ENCODE measurements at regions not wholly inside any gene's neighbourhood (a gene's known extent, or its start where the extent isn't known, plus 50 kb on each side); places are given as distances from the start of the nearest gene placed in this dataset.

- Histone ChIP-seq H3K27ac (ENCODE audit: low read depth, low read length, poor library complexity, severe bottlenecking) (no peak overlapping the region), H3K27me3 (replicated peaks; ENCODE audit: insufficient read depth, low read depth, low read length, poor library complexity) (peaks cover 23% of the 10 kb centered on the region), H3K4me3 (ENCODE audit: low read depth, low read length, poor library complexity, severe bottlenecking) (no peak overlapping the region), H3K4me1 (ENCODE audit: insufficient read depth, low read length, poor library complexity, severe bottlenecking) (no peaks in the 10 kb centered on the region), H3K36me3 (ENCODE audit: insufficient read depth, low read length, poor library complexity, severe bottlenecking) (no peaks in the 10 kb centered on the region), H3K9me3 (ENCODE audit: low read depth, low read length, poor library complexity, severe bottlenecking) (no peaks in the 10 kb centered on the region)
- intact Hi-C loops (cut with micrococcal nuclease; ENCODE audit: unreplicated experiment) = no loop called here
- ChIA-PET CTCF (no interaction called here), POLR2A (ENCODE audit: low non-redundant PET) (interaction anchor here (0.6 kb wide), 1 partner anchor 1445 kb away, joined by 21 read pairs; no protein-coding TSS in a partner anchor)
- no peak for DNase-seq (ENCODE audit: low spot score)
- BruUV-seq (replicated peaks) = no TSS peak
- TF ChIP-seq EZH2 (IDR thresholded peaks at IDR 0.05; ENCODE audit: borderline replicate concordance, low read depth, low read length, poor library complexity, severe bottlenecking) (no peak), CTCF (conservative IDR thresholded peaks at IDR 0.05; ENCODE audit: low read depth, low read length) (no peak)
Measured at GRCh38 chr16:11465675-11466074, 120.4 kb downstream of the RMI2 start.

GRCh38 chr16:11470676-11471415 lies 115.9 kb downstream of the LITAF start:
- TF ChIP-seq EZH2 (IDR thresholded peaks at IDR 0.05; ENCODE audit: borderline replicate concordance, low read depth, low read length, poor library complexity, severe bottlenecking) = no peak
- no peak for TF ChIP-seq CTCF (conservative IDR thresholded peaks at IDR 0.05; ENCODE audit: low read depth, low read length)
- ChIA-PET CTCF (no interaction called here), POLR2A (ENCODE audit: low non-redundant PET) (no interaction called here)
- Histone ChIP-seq H3K36me3 (ENCODE audit: insufficient read depth, low read length, poor library complexity, severe bottlenecking) (no peaks in the 10 kb centered on the region), H3K27me3 (replicated peaks; ENCODE audit: insufficient read depth, low read depth, low read length, poor library complexity) (peaks cover 14% of the 10 kb centered on the region), H3K9me3 (ENCODE audit: low read depth, low read length, poor library complexity, severe bottlenecking) (no peaks in the 10 kb centered on the region), H3K27ac (ENCODE audit: low read depth, low read length, poor library complexity, severe bottlenecking) (no peak overlapping the region), H3K4me3 (ENCODE audit: low read depth, low read length, poor library complexity, severe bottlenecking) (no peak overlapping the region), H3K4me1 (ENCODE audit: insufficient read depth, low read length, poor library complexity, severe bottlenecking) (no peaks in the 10 kb centered on the region)
- no TSS peak for BruUV-seq (replicated peaks)
- intact Hi-C loops (cut with micrococcal nuclease; ENCODE audit: unreplicated experiment) = no loop called here
- DNase-seq (ENCODE audit: low spot score) = no peak

- intact Hi-C loops (cut with micrococcal nuclease; ENCODE audit: unreplicated experiment) = no loop called here
- TF ChIP-seq CTCF (conservative IDR thresholded peaks at IDR 0.05; ENCODE audit: low read depth, low read length) (no peak), EZH2 (IDR thresholded peaks at IDR 0.05; ENCODE audit: borderline replicate concordance, low read depth, low read length, poor library complexity, severe bottlenecking) (no peak)
- Histone ChIP-seq H3K27ac (ENCODE audit: low read depth, low read length, poor library complexity, severe bottlenecking) (no peak overlapping the region), H3K27me3 (replicated peaks; ENCODE audit: insufficient read depth, low read depth, low read length, poor library complexity) (peaks cover 10% of the 10 kb centered on the region), H3K4me1 (ENCODE audit: insufficient read depth, low read length, poor library complexity, severe bottlenecking) (no peaks in the 10 kb centered on the region), H3K9me3 (ENCODE audit: low read depth, low read length, poor library complexity, severe bottlenecking) (no peaks in the 10 kb centered on the region), H3K36me3 (ENCODE audit: insufficient read depth, low read length, poor library complexity, severe bottlenecking) (no peaks in the 10 kb centered on the region), H3K4me3 (ENCODE audit: low read depth, low read length, poor library complexity, severe bottlenecking) (no peak overlapping the region)
- BruUV-seq (replicated peaks) = no TSS peak
- POLR2A ChIA-PET (ENCODE audit: low non-redundant PET) = no interaction called here
- CTCF ChIA-PET = no interaction called here
- DNase-seq (ENCODE audit: low spot score) = no peak
Measured at GRCh38 chr16:11471548-11471947, 115.2 kb downstream of the LITAF start.

Measured in A673 (cell line).